Epithelial cell of esophagus (primary cell): ENCODE measurements at regions not wholly inside any gene's neighbourhood (a gene's known extent, or its start where the extent isn't known, plus 50 kb on each side); places are given as distances from the start of the nearest gene placed in this dataset.
A peak's percentile ranks its signal among the peaks of the same experiment; 100 is the strongest.

Source experiments
- DNase-seq: peaks from one replicate; pipeline ENCODE4 v3.0.0; 2010; ENCODE audit warnings: low read depth
- H3K4me3 ChIP-seq: 2 replicates; pipeline ENCODE4 v1.5.1; 2011; ENCODE audit warnings: mild to moderate bottlenecking, low read length, control low read depth
- TF ChIP-seq, protein P1 (sequence below): IDR thresholded peaks from 2 replicates; pipeline ENCODE4 v1.5.1; 2011; ENCODE audit warnings: low read depth, mild to moderate bottlenecking, low read length, control low read depth, inconsistent platforms; ENCODE audit not compliant: insufficient read depth; ENCODE audit errors: missing control alignments

DNA sequence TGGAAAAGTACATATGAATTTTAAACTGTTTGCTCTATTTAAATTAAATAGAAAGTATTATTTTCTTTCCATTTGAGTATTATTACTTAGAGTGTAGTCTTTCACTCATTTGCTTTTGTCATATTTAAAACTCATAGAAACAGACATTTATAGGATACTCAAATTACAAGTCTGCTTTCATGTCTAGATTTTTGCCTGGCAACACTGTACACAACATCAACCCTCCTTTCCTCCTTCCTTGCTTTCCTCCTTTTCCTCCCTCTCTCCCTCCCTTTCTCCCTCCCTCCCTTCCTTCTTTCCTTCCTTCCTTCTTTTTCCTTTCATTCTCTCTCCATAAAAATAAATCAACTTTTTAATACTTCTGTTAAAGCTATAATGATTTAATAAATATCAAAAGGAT lies 2361.2 kb downstream of the ARAP2 start:
- TF ChIP-seq, protein P1, sequence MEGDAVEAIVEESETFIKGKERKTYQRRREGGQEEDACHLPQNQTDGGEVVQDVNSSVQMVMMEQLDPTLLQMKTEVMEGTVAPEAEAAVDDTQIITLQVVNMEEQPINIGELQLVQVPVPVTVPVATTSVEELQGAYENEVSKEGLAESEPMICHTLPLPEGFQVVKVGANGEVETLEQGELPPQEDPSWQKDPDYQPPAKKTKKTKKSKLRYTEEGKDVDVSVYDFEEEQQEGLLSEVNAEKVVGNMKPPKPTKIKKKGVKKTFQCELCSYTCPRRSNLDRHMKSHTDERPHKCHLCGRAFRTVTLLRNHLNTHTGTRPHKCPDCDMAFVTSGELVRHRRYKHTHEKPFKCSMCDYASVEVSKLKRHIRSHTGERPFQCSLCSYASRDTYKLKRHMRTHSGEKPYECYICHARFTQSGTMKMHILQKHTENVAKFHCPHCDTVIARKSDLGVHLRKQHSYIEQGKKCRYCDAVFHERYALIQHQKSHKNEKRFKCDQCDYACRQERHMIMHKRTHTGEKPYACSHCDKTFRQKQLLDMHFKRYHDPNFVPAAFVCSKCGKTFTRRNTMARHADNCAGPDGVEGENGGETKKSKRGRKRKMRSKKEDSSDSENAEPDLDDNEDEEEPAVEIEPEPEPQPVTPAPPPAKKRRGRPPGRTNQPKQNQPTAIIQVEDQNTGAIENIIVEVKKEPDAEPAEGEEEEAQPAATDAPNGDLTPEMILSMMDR = no peak
- H3K4me3 ChIP-seq = no peak overlapping the region
- no peak for DNase-seq

- TF ChIP-seq, protein P1 = no peak
- no peak overlapping the region for H3K4me3 ChIP-seq
- no peak for DNase-seq
These were observed 2358.0 kb downstream of the ARAP2 start for GRCh38 chr4:33886356-33886755.

- no peak overlapping the region for H3K4me3 ChIP-seq
- DNase-seq = no peak
- TF ChIP-seq, protein P1 = no peak
These were observed 2353.5 kb downstream of the ARAP2 start for GRCh38 chr4:33890841-33891240.

- TF ChIP-seq, protein P1 = no peak
- DNase-seq = peak; percentile 4
- no peak overlapping the region for H3K4me3 ChIP-seq
These were observed 2332.4 kb downstream of the ARAP2 start for GRCh38 chr4:33911959-33912358.

- H3K4me3 ChIP-seq = no peak overlapping the region
- no peak for DNase-seq
- TF ChIP-seq, protein P1 = no peak
These were observed 2329.9 kb downstream of the ARAP2 start for GRCh38 chr4:33914386-33914785.

DNA sequence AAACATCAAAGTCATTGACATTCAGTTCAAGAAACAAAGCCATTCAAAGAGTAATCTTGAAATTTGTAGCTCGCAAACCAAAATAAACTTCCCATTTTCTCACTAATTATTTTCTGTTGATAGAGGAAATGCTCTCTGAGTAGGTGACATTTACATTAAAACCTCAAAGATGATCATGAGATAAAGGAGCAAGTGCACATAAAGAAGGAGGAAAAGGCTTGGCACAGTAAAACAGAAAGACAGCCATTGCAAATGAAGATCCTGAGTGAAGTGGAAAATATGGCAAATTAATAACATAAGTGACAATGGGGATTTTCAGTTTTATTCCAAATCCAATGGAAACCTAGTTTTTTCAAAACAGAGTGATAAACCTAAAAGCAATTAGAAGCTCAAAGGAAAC lies 2320.8 kb downstream of the ARAP2 start:
- no peak for DNase-seq
- TF ChIP-seq, protein P1 = no peak
- H3K4me3 ChIP-seq = no peak overlapping the region

DNA sequence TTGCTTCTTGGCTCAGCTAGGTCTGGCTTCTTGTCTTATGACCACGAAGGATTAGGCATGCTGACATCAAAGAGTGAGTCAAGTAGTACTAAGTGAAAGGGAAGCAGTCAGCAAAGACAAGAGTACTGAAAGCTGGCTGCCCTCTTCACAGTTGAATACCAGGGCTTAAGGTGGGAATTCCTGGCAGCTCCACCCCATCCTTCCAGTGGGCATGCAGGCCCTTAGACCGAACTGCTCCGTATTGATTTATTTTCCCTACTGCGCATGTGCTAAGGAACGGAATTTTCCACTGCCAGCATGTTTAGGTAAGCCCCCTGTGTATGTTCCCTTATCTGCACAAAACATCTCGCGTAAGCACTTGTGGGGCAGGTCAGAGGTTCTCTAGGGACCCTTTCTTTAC lies 2320.1 kb downstream of the ARAP2 start:
- H3K4me3 ChIP-seq = no peak overlapping the region
- DNase-seq = peak; percentile 81
- TF ChIP-seq, protein P1 = no peak
